ENCODE measurements at regions not wholly inside any gene's neighbourhood (a gene's known extent, or its start where the extent isn't known, plus 50 kb on each side); places are given as distances from the start of the nearest gene placed in this dataset.

GRCh38 chr4:113820108-113820507, 58.6 kb upstream of the CAMK2D start:
- TF ChIP-seq CTCF (IDR thresholded peaks at IDR 0.05; ENCODE audit: low read depth, low read length) (no peak), POLR2A (IDR thresholded peaks at IDR 0.05; ENCODE audit: extremely low read depth, insufficient read length) (no peak), MAX (IDR thresholded peaks at IDR 0.05; ENCODE audit: low read depth, low read length) (no peak), MYC (IDR thresholded peaks at IDR 0.05; ENCODE audit: low read depth, low read length) (no peak)

Data from NB4 (cell line).